Amniotic epithelial cell (primary cell): ENCODE measurements at regions not wholly inside any gene's neighbourhood (a gene's known extent, or its start where the extent isn't known, plus 50 kb on each side); places are given as distances from the start of the nearest gene placed in this dataset.
A peak's percentile ranks its signal among the peaks of the same experiment; 100 is the strongest.

ENCODE experiments used
- DNase-seq: peaks from one replicate; pipeline ENCODE4 v3.0.0-alpha.2; 2010; ENCODE audit warnings: low read depth

DNA sequence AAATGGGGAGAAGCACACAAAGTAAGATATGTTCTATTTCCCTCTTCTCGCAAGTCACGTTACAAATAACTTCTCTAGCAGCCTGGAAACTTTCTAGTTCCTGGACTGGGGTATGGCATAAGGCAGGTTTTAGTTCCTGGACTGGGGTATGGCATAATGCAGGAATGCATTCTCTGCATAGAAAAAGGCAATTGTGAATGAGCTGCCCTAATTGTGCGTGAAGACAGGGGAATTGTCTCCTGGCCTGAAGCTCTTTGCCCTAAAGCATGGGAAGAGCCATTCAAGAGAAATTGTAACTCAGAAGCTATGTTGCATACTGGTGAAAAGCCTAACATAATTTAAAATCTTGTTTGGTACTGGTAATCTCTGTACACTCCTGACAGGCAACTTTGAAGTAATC, 54.3 kb upstream of the CBLB start:
- DNase-seq = no peak

DNA sequence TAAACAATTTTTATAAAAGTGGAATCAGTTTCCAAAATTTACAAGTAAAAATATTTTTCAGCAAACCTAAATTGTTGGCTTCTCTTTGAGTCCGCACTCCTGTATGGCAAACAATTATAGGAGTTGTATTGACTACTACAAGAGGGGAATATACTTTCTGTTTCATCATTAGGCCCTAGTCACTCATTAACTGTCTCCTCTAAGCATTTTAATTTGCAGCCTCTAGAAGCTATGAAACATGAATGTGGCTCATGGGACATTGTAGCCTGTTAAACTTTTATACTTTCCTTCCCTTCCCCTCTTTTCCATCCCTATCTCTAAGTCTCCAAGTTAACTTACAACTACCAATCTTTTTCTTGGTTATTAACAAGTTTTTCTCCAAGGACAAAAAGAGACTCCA, 58.9 kb upstream of the CBLB start:
- no peak for DNase-seq

DNA sequence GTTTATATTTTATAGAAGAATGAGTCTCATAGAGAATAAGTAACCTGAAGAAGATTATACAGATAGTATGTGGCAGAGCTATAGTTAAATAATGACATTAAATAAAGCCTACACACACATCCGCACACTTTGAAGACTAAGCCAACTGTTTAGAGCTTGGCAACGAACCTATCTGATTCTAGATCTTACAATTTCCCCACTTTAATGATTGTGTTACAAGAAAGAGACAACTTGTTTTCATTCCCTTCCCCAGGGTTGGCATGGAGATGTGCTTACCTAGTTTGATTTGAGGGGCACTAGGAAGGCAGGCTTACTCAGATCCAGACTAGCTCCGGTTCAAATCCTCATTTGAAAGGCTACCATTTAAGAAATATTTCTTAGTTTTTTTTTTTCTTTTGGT, 61.9 kb upstream of the CBLB start:
- peak; percentile 8 for DNase-seq

DNA sequence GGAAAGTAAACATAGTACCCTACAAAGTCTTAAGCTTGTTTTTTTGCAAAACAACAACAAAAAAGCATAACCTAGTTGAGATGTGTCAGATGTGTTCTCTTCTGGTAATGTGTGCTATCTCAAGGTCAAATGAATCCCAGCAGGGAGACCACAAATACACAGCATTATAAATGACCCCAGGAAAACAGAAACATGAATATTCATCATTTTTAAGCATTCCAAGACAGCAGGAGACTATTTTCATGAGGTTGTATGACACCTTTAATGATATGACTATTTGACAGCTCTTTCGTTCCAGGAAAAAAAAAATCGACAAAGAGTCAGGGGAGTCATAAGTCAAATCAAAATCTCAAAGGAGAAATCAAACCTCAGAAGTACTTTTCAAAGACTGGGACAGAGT, 62.7 kb upstream of the CBLB start:
- DNase-seq = peak; percentile 53

DNA sequence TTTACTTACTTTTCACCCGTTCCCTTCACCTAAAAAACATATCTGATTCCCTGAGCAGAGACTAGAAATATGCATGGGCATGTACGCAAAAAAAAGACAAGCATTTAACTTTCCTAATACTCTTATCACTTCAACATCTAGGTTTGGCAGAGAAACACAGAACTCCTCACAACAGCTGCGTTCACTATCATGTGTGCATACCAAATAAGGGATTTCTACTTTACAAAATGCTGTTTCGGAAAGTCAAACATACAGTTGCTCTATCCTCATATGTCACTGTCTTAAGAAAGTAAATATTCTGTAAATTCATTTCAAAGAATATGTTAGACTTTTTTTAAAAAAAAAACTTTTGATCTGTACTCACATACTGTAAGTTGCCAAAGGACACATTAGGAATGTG, 65.1 kb upstream of the CBLB start:
- DNase-seq = peak; percentile 84

DNA sequence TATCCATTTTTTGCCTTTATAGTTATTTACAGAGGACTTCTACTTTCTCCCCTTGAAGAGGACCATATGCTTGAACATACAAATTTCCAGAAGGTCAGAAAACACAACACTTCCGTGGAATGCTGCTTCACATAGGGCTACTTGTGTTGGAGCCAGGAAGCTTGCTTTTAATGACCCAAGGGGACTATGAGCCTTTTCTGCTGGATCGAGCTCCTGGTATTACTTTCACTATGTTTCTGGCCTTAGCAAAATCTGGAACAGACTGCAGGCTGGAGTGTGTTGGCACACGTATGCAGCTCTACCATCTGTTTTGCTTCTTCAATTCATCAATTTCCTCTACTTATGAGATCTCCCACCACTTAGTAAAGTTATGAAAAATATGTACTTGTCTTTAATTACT, 69.3 kb upstream of the CBLB start:
- DNase-seq = peak; percentile 31

DNA sequence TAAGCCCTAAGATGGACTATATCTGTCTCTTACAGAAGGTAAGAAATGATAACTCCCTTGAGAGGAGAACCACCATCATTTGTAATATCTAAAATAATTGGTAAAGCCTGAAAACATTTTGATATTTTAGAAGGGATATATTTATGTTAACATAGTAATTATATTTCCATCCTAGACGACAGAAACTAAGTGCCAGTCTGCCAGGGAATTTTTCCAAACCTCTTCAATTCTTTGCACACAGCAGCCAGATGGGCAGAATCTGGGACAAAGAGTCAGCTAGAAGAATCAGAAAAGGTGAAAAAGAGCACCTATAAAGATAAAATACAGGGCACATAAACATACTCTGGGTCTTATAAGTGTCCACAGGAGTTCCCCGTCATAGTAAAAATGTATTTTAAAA, 70.0 kb upstream of the CBLB start:
- no peak for DNase-seq

DNA sequence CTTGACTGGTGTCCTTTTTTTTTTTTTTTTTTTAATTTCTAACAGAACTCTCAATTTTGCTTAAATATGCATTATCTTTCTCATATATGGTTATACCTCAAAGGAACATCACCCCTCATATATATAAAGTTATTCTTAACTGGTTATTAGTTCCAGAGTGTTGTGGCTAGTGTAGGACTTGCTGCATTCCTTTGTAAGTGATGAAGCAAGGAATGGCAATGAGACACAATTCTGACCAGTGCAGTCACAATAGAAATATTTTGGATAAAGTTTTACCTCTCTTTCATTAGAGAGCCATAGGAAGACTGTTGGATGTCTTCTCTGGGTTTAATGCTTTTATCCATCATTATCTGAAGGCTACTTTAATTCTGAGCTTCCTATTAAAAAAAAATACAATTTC, 75.5 kb upstream of the CBLB start:
- no peak for DNase-seq

DNA sequence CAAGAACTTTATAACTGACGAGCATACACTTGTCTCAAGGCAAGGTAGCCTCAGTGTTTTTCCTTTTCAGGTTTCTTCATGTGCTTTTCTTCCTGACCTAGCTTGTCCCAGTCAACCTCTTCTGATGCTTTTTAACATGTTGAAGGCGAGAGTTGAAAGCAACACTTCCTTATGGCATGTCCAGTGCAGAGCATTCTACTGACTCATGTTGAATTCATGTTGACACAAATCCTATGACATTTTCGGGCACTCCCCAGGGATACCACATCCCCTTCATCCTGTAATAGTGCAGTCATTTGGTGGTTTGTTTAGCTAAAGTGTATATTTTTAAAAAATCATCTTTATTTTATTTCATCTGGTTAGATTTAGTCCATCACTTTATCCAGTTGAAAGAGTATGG, 75.9 kb upstream of the CBLB start:
- DNase-seq = peak; percentile 41

DNA sequence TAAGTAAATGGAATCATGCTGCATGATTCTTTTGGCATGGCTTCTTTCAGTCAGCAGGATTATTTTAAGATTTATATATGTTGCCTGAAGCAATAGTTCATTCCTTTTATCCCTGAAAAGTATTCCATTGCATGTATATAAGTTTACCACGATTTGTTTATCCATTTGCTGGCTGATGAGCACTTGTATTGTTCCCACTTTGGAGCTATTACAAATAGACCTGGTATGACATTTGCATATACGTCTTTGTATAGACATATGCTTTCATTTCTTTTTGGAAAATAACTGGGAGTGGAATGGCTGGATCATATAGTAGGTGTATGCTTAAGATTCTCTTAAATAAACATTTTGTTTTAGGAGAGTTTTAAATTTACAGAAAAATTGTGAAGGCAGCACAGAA, 79.3 kb upstream of the CBLB start:
- DNase-seq = no peak

DNA sequence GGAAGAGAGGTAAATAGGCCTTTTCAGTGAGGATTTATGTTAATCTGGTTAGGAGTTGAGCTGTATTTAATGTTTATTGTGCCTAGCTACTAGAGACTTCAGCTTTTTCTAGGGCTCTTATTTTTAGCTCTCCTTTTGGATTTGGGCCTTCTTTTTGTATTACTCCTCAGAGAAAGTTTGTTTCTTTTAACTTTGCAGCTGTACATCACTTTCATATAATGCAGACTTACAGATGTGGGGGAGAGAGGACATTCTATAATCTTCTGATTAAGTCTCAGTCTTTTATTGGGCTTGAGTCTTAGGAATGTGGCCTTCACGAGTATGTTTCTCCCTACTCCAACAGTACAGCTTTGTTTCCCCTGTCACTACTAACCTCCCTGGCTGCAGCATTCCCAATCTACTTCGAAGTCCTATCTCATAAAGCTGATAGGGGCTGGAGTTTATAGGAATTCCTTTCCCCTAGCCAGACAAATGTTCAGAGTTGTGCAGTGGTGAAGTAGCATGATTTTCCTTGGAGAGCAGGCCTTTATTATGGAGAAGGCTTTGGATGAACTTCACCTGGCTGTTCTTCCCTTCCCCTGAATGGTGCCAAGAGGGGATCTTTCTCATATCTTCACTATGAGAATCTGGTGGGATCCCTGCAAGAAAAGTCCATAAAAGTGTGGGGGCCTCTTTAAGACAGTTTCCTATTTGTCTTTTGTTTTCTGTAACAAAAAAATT, 82.2 kb upstream of the CBLB start:
- DNase-seq = peak; percentile 66

DNA sequence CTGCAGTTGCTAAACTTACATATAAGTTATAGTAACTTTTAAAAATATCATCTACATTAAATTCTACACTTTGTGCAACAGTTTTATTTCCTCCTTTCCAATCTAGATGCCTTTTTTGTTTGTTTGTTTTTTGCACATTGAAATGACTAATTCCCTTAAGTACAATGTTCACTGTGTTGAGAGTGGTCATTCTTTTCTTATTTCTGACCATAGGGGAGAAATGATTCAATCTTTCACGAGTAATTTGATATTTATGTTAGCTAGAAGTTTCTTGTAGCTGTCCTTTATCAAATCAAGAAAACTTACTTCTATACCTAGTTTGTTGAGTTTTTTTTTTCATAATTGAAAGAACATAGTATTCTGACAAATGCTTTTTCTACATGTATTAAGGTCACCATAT, 85.0 kb upstream of the CBLB start:
- no peak for DNase-seq

DNA sequence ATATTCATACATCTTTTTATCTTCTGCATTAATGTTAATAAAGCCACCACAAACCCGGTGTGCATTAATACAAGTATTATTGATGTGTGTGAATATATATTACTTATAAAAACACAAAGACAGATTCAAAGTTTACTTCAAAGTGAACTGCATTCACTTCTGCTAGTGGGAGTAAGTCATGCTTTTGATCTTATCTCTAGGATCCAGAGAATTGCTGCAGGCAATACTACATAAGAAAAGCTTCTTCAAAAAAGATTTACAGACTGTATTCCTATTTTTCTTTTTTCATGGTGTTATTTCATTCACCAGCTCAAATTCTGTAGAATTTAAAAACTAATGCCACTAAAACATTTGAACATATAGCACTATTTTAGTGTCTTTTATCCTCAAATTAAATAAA, 87.5 kb upstream of the CBLB start:
- DNase-seq = peak; percentile 27

DNA sequence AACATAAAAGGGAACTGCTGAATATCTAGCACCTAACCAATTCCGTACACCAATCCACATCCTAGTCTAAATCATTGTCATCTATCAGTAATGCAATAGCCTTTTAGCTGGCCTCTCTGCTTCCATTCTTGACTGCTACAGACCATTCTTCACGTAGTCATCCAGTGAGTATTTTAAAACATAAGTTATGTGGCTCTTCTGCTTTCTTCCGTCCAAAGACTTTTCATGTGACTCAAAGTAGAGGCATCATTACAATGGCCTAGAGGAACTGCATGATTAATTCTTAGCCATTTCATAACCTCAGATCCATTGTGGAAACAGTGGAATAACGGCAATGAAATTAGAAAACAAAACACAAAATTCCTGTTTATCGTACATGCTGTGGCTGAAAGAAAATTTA, 88.9 kb upstream of the CBLB start:
- DNase-seq = peak; percentile 79

DNA sequence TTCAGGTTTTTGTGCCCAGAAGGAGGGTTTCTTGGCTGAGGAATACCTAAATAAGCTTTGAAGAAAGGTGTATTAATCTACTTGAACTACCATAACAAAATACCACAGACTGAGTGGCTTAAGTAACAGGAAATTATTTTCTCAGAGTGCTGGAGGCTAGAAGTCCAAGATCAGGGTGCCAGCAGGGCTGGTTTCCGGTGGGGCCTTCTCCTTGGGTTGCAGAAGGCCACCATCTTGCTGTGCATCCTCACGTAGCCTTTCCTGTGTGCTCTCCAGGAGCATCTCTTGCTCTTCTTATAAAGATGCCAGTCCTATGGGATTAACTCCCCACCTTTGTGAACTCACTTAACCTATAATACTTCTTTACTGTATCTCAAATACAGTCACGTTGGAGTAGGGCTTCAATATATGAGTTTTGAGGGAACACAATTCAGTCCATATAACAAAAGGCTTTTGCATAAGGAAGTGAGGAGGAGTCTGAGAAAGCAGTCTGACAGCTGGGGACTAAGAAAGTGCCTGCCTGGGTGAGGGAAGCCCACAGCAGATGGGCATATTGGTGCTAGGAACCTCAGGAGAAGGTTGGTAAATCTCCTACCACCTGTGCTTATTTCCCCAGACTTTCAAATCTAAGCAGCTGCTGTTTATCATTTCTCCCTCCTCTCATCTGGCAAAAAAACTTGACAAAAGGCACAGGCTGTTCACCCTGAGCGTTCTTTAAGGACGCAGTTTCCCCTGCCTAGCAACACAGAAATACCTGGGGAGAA, 89.6 kb upstream of the CBLB start:
- peak; percentile 41 for DNase-seq

DNA sequence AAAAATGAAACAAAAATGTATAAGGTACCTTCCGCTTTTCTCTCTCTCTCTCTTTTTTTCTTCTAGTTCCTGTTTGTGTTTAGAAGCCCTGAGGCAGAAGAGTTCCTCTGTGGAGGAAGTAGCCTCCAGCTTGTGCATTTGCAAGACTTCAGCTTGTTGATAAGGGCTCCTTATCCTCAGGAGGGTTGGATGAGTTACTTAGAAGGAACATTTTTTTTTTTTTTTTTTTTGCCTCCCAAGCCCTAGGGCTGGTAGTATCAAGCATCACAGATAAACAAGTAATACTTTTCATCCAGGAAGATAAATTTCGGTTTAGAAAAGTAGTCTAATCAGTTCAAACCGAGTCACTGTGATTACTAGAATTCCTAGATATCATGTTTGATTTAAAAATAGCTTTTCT, 91.0 kb upstream of the CBLB start:
- DNase-seq = peak; percentile 87

DNA sequence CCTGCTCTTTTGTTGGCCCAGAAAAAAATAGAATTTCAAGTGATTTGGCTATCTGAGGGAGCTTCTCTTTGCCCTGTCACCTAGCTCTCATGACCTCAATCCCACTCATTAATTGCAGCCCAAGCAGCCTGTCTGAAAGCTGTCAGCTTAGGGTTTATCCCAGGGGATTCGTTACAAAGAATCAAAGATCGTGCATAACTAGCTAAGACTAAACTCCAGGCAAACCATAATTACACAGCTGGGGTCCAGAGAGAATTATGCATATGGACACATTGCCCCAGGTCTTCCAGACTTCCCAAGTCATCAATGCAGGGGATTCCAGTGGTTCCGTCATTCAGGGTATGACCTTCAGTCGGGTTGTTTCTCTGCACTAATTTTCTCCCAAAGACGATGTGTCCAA, 91.6 kb upstream of the CBLB start:
- DNase-seq = no peak

DNA sequence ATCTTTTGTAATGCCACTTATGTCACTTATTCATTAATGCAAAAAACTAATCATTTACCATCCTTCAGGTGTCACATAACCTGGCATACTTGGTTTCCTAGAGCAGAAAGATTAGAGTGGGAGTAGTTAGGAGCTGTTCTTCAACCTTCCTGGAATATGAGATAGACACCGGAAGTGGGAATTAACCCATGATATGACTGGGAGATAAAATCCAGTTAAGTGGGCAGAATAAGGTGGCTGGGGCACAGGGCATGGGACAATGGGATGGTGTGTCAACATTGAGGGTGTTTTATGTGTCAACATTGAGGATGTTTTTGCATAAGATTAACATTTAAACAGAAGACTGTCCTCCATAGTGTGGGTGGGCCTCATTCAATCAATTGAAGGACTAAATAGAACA, 94.3 kb upstream of the CBLB start:
- no peak for DNase-seq

DNA sequence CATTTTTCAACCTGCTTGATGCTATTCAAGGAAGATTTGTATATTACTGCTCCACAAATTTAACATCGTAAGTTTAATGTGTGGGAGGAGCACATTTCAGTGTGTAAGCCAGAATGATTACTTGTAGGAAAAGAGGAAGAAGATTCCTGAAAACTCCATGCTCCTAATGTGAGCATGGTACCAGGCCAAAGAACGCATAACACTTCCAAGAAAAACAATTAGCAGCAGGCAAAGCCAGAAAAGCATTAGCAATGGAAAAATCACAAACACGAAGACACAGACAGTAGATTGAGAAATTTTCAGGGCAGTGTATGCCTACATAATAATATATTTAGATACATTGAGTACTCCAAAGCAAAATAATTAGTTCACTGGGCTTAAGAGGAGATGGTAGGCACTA, 96.6 kb upstream of the CBLB start:
- DNase-seq = no peak

DNA sequence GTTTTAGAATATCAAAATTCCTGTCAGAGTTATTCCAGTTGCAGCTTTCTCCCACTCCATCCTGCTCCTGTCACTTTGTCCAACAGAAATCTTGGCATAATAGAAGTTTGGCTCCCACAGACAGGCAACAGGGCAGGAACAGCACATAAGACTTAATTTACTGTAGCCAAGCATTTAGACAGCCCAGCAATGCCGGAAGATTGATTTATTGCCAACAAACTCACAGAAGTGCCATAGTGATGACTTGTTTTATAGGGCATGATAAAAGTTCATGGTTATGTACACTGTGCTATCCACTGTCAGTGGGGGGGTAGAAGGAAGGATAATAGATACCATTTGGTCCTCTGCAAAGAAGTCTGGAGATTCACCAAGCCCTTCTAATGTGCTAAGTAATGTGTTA, 98.3 kb upstream of the CBLB start:
- peak; percentile 47 for DNase-seq

DNA sequence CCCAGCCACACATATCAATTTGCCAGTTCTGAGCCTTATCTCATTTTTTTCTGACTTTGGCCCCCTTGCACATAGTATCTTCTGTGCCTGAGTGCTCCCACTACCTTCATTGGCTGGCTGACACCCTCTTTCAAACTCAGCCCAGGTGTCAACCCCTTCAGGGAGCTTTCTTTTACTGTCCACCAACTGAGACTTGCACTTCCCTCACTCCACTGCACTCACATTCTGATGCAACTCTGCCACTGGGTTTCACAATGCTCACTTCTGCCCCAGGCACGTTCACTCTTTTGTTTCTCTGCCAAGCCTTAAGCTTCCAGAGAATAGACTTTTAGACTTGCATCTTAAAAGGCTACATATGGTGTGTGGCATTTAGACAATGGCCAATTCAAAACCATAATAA, 101.5 kb upstream of the CBLB start:
- peak; percentile 90 for DNase-seq

DNA sequence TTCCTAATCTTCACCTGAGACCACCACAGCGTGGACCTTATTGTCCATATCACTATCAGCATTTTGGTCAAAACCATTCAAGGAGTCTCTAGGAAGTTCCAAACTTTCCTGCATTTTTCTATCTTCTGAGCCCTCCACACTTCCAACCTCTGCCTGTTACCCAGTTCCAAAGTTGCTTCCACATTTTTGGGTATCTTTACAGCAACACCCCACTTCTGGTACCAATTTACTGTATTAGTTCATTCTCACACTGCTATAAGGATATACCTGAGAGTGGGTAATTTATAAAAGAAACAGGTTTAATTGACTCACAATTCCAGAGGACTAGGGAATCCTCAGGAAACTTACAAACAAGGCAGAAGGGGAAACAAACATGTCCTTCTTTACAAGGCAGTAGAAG, 103.3 kb upstream of the CBLB start:
- DNase-seq = no peak

DNA sequence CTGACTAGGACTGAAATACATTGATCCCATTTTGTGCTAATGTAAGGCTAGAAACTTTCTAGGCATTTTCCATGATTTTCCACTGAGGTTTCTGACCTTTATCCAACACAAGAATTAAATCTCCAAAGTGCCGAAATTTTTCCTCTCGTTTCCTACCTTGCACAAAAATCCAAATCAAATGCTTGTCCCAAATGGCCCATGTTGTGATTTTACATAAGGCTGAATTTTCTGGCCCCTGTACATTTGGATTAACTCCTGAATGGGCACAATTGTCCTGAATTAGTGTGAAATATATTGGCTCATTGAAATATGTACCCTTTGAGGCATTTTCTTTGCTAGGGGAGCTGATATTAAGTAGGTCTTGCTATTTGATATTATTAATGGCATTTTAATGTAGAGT, 105.6 kb upstream of the CBLB start:
- DNase-seq = no peak

DNA sequence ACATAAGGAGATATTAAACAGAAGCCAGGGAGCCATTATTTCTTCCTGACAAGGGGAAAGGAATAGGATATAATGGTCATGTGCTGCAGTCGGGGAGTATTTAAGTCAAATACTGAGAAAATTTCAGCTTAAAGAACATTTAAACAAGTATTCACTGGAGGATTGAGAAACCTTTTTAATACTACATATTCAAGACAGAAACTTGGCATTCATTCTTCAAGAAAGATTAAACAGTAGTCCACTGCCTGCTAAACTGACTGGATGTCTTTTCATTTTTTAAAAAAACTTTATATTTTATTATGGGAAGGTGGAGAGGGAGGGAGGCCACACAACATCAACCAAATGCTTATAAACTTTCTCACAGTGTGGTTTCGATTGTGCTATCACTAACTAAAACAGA, 107.4 kb upstream of the CBLB start:
- DNase-seq = peak; percentile 76
